22Rv1 (cell line): ENCODE measurements at regions not wholly inside any gene's neighbourhood (a gene's known extent, or its start where the extent isn't known, plus 50 kb on each side); places are given as distances from the start of the nearest gene placed in this dataset.

Experiments used
- H3K27ac ChIP-seq: fragments of 450-650 bp; 2 replicates; pipeline ENCODE4 v1.5.1; 2017
- CTCF ChIP-seq: fragments of 450-650 bp; IDR thresholded peaks from 2 replicates; pipeline ENCODE4 v1.5.1; 2017; ENCODE audit warnings: mild to moderate bottlenecking
- ZFX ChIP-seq: fragments of 450-650 bp; IDR thresholded peaks from 2 replicates; pipeline ENCODE4 v1.6.1; 2017; ENCODE audit warnings: antibody characterized with exemption, borderline replicate concordance

- no peak for TF ChIP-seq ZFX
- peak; percentile 22 for TF ChIP-seq CTCF
- H3K27ac ChIP-seq, result no peak overlapping the region
Observed at GRCh38 chr1:90561911-90562310, 155.2 kb downstream of the BARHL2 start.

DNA sequence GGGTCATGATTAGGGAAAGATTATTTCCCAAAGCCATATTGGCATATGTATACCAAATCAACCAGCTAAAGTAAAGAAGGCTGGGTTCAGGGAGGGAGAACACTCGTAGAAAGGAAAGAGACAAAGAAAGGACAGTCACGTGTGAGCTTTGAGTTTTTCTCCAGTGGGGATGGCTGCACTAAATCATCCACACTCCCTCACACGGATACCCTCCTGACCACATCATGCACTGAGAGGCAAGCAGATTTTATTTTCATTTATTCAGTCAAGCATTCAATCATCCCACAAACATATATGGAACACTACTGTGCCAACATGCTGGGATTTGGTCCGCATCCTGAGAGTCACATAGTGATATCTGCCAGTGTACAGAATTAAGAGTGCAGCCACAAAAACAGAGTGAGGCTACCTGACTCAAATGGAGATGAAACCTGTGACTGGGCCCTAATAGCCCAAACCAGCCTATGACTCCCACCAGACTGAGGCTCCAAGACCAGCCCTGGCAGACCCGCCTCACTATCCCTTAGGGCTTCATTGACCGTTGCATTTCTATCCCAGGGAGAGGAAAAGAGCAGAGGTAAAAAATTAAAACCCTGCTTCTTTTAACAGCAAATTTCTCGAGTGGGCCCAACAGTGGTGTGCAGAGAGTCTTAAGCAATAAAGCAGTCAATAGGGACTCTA is 155.9 kb downstream of the BARHL2 start:
- TF ChIP-seq ZFX, result no peak
- TF ChIP-seq CTCF, result no peak

GRCh38 chr1:90558754-90559378 is 158.2 kb downstream of the BARHL2 start:
- TF ChIP-seq CTCF (no peak), ZFX (no peak)

More for the DNA sequence above, 155.9 kb downstream of the BARHL2 start:
- no peak overlapping the region for H3K27ac ChIP-seq

DNA sequence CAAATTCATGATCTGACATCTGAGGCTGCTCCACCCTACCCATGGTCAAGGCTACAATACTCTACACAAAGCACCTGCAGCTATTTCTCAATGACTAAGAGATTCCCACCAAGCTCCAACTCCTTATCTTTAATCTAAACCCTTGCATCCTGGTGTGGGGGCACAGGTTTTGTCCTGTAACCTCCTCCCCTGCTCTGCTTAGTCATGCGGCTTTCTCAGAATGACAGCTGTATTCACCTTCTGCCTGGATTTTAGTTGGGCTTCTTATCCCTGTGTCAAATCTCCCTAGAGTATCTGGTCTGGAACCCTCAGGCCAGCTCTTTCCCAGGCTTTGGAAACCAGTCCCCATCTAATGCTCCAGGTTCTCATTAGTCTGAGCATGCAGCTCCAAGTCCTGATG is 159.0 kb downstream of the BARHL2 start:
- no peak overlapping the region for H3K27ac ChIP-seq

More at GRCh38 chr1:90558754-90559378, 158.2 kb downstream of the BARHL2 start:
- no peak overlapping the region for H3K27ac ChIP-seq

DNA sequence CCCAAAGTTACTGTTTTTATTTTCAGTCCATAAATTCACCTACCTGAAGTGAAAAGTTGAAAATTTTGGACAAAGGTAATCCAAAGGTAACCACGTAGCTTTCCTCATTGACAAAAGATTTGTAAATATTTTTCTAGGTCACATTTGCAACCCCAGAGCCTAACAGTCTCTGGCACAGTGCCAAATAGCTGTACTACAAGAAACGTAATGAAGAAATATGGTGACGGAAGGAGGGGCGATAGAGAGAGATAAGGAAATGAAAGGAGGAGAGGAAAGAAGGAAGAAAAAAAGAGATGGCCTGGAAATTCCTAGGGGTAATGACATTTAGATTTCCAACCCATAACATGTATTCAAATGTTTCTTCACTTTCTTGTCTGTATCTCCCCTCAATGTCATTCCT is 159.4 kb downstream of the BARHL2 start:
- TF ChIP-seq CTCF, result no peak
- no peak for TF ChIP-seq ZFX
- no peak overlapping the region for H3K27ac ChIP-seq

More for the DNA sequence above, 159.0 kb downstream of the BARHL2 start:
- TF ChIP-seq CTCF (no peak), ZFX (no peak)

DNA sequence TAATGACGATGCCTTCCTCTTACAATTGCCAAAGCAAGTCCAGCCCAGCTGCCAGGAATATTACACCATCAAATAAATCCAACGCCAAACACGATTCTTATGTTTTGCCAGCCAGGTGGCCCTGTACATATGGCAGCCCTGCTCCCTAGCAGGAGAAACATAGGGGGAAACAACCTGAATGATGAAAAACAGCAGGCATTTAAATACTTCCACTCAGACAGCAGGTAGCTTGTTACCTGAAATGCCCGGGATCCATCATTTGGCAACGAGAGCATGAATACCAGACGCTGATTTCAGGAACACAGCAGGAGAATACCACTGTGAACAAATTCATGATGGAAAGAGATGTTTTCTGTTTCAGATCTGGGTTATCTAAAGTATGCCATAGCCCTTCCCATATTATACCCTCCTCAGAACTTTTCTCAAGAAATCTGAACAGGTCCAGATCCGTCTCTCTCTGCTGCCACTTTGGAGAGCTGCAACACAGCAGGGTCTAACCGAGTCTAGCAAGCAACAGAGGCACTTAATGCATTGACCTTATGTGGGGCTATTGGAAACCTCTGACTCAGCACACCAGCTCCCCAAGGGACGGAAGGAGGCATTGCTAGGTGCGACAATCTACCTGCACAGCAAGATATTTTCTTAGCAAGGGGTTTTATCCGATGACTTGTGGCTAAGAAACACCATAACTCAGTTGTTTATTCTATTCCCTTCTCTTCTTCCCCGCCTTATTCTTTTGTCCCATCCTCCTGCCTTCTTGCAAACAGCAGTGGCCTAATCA is 166.3 kb downstream of the BARHL2 start:
- TF ChIP-seq ZFX, result no peak
- 0 out of 2 replicates have a peak, but pooled peaks have one; percentile 5 for TF ChIP-seq CTCF
- H3K27ac ChIP-seq, result no peak overlapping the region
